OCI-LY7 (cell line): ENCODE measurements at regions not wholly inside any gene's neighbourhood (a gene's known extent, or its start where the extent isn't known, plus 50 kb on each side); places are given as distances from the start of the nearest gene placed in this dataset.

Experiments
- EZH2phosphoT487 ChIP-seq: fragments of 200-600 bp; sonication (generic); IDR thresholded peaks from 2 replicates; pipeline ENCODE4 v1.6.1; 2018; ENCODE audit warnings: low read depth, borderline replicate concordance, mild to moderate bottlenecking, mixed run types, antibody characterized with exemption, low read length, moderate library complexity, mixed read lengths
- TF ChIP-seq, protein P1 (sequence below): fragments of 200-600 bp; sonication (generic); conservative IDR thresholded peaks from 2 replicates; pipeline ENCODE4 v1.5.1; 2014; ENCODE audit warnings: mild to moderate bottlenecking, antibody characterized with exemption, low read length, moderate library complexity, mixed read lengths

- TF ChIP-seq, protein P1, sequence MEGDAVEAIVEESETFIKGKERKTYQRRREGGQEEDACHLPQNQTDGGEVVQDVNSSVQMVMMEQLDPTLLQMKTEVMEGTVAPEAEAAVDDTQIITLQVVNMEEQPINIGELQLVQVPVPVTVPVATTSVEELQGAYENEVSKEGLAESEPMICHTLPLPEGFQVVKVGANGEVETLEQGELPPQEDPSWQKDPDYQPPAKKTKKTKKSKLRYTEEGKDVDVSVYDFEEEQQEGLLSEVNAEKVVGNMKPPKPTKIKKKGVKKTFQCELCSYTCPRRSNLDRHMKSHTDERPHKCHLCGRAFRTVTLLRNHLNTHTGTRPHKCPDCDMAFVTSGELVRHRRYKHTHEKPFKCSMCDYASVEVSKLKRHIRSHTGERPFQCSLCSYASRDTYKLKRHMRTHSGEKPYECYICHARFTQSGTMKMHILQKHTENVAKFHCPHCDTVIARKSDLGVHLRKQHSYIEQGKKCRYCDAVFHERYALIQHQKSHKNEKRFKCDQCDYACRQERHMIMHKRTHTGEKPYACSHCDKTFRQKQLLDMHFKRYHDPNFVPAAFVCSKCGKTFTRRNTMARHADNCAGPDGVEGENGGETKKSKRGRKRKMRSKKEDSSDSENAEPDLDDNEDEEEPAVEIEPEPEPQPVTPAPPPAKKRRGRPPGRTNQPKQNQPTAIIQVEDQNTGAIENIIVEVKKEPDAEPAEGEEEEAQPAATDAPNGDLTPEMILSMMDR, result no peak
- TF ChIP-seq EZH2phosphoT487, result no peak
Measured at GRCh38 chr14:49427117-49427516, 159.1 kb downstream of the RPS29 start.
